A673 (cell line): ENCODE measurements at regions not wholly inside any gene's neighbourhood (a gene's known extent, or its start where the extent isn't known, plus 50 kb on each side); places are given as distances from the start of the nearest gene placed in this dataset.

Experiments
- BruUV-seq: library from RNA; stranded (reverse); fragments of 400-500 nt; replicated peaks from 2 replicates; lab custom pipeline; 2021; lab: Mats Ljungman, UMichigan
- CTCF ChIA-PET: fragments of 300-600 bp; sonication (Branson Sonifier 250); formaldehyde crosslinking; loops from one replicate; lab custom pipeline; 2022; ENCODE audit warnings: antibody characterized with exemption; lab: Charles Lee
- POLR2A ChIA-PET: fragments of 300-600 bp; sonication (Branson Sonifier 250); formaldehyde crosslinking; loops from one replicate; lab custom pipeline; 2022; ENCODE audit warnings: antibody characterized with exemption; ENCODE audit not compliant: low non-redundant PET; lab: Charles Lee
- DNase-seq: peaks from one replicate; pipeline ENCODE4 v3.0.0-alpha.2; 2015; ENCODE audit warnings: low spot score
- H3K27ac ChIP-seq: fragments of 200-600 bp; sonication (generic); 2 replicates; pipeline ENCODE4 v1.5.1; 2016; ENCODE audit warnings: mixed run types, low read depth, mild to moderate bottlenecking, mixed read lengths, antibody characterized with exemption, low read length; ENCODE audit not compliant: poor library complexity, severe bottlenecking
- H3K27me3 ChIP-seq: fragments of 200-600 bp; sonication (generic); replicated peaks from 2 replicates; pipeline ENCODE4 v1.6.1; 2017; ENCODE audit warnings: mixed run types, low read depth, mild to moderate bottlenecking, mixed read lengths, antibody characterized with exemption, low read length; ENCODE audit not compliant: insufficient read depth, poor library complexity
- H3K36me3 ChIP-seq: fragments of 200-600 bp; sonication (generic); 2 replicates; pipeline ENCODE4 v1.6.1; 2016; ENCODE audit warnings: mixed run types, mild to moderate bottlenecking, mixed read lengths, antibody characterized with exemption, low read length; ENCODE audit not compliant: insufficient read depth, poor library complexity, severe bottlenecking
- H3K4me1 ChIP-seq: fragments of 200-600 bp; sonication (generic); 2 replicates; pipeline ENCODE4 v1.6.1; 2017; ENCODE audit warnings: mixed run types, mild to moderate bottlenecking, mixed read lengths, antibody characterized with exemption, low read length; ENCODE audit not compliant: insufficient read depth, poor library complexity, severe bottlenecking
- H3K4me3 ChIP-seq: fragments of 200-600 bp; sonication (generic); 2 replicates; pipeline ENCODE4 v1.5.1; 2016; ENCODE audit warnings: low read depth, mixed run types, mild to moderate bottlenecking, mixed read lengths, low read length; ENCODE audit not compliant: poor library complexity, severe bottlenecking
- H3K9me3 ChIP-seq: fragments of 200-600 bp; sonication (generic); 2 replicates; pipeline ENCODE4 v1.6.1; 2016; ENCODE audit warnings: mixed run types, low read depth, mild to moderate bottlenecking, mixed read lengths, antibody characterized with exemption, low read length; ENCODE audit not compliant: poor library complexity, severe bottlenecking
- EZH2 ChIP-seq: fragments of 200-600 bp; sonication (generic); IDR thresholded peaks from 2 replicates; pipeline ENCODE4 v1.6.1; 2017; ENCODE audit warnings: borderline replicate concordance, low read depth, mild to moderate bottlenecking, mixed read lengths, antibody characterized with exemption, low read length; ENCODE audit not compliant: poor library complexity, severe bottlenecking
- intact Hi-C: fragments of 100-400 bp; cut with micrococcal nuclease; formaldehyde crosslinking; loops from one replicate; pipeline ENCODE4 v1.10.0; 2022; ENCODE audit not compliant: unreplicated experiment
- TF ChIP-seq, protein P1 (sequence below): fragments of 300-800, 200-600 bp; sonication (generic); conservative IDR thresholded peaks from 2 replicates; pipeline ENCODE4 v1.5.1; 2017; ENCODE audit warnings: low read depth, mild to moderate bottlenecking, antibody characterized with exemption, low read length, moderate library complexity, mixed read lengths

GRCh38 chr4:27184508-27185155, 324.0 kb downstream of the STIM2 start:
- POLR2A ChIA-PET, result no interaction called here
- Histone ChIP-seq H3K4me1 (no peaks in the 10 kb centered on the region), H3K27ac (no peak overlapping the region), H3K9me3 (no peaks in the 10 kb centered on the region), H3K36me3 (no peaks in the 10 kb centered on the region), H3K27me3 (no peaks in the 10 kb centered on the region), H3K4me3 (no peak overlapping the region)
- CTCF ChIA-PET, result no interaction called here
- intact Hi-C loops, result no loop called here
- DNase-seq, result no peak
- TF ChIP-seq, protein P1, sequence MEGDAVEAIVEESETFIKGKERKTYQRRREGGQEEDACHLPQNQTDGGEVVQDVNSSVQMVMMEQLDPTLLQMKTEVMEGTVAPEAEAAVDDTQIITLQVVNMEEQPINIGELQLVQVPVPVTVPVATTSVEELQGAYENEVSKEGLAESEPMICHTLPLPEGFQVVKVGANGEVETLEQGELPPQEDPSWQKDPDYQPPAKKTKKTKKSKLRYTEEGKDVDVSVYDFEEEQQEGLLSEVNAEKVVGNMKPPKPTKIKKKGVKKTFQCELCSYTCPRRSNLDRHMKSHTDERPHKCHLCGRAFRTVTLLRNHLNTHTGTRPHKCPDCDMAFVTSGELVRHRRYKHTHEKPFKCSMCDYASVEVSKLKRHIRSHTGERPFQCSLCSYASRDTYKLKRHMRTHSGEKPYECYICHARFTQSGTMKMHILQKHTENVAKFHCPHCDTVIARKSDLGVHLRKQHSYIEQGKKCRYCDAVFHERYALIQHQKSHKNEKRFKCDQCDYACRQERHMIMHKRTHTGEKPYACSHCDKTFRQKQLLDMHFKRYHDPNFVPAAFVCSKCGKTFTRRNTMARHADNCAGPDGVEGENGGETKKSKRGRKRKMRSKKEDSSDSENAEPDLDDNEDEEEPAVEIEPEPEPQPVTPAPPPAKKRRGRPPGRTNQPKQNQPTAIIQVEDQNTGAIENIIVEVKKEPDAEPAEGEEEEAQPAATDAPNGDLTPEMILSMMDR, result no peak
- no peak for TF ChIP-seq EZH2
- no TSS peak for BruUV-seq

GRCh38 chr4:27186710-27187109, 326.1 kb downstream of the STIM2 start:
- no peaks in the 10 kb centered on the region for H3K36me3 ChIP-seq
- H3K4me1 ChIP-seq, result no peaks in the 10 kb centered on the region
- H3K4me3 ChIP-seq, result no peak overlapping the region
- no peak for TF ChIP-seq EZH2
- TF ChIP-seq, protein P1, result no peak
- H3K27ac ChIP-seq, result no peak overlapping the region
- ChIA-PET POLR2A (no interaction called here), CTCF (no interaction called here)
- intact Hi-C loops, result no loop called here
- DNase-seq, result no peak
- no peaks in the 10 kb centered on the region for H3K9me3 ChIP-seq
- H3K27me3 ChIP-seq, result no peaks in the 10 kb centered on the region
- no TSS peak for BruUV-seq

- no peak overlapping the region for H3K27ac ChIP-seq
- H3K36me3 ChIP-seq, result no peaks in the 10 kb centered on the region
- TF ChIP-seq, protein P1, result no peak
- TF ChIP-seq EZH2, result no peak
- no peaks in the 10 kb centered on the region for H3K9me3 ChIP-seq
- no peak for DNase-seq
- ChIA-PET POLR2A (no interaction called here), CTCF (no interaction called here)
- no peaks in the 10 kb centered on the region for H3K27me3 ChIP-seq
- intact Hi-C loops, result no loop called here
- H3K4me3 ChIP-seq, result no peak overlapping the region
- no peaks in the 10 kb centered on the region for H3K4me1 ChIP-seq
- BruUV-seq, result no TSS peak
Measured at GRCh38 chr4:27187786-27188185, 327.1 kb downstream of the STIM2 start.
